ENCODE measurements at regions not wholly inside any gene's neighbourhood (a gene's known extent, or its start where the extent isn't known, plus 50 kb on each side); places are given as distances from the start of the nearest gene placed in this dataset.
"Not testable (repeated sequence)": the region's sequence is repeated elsewhere in the genome, so short reads cannot be mapped to it uniquely, and the experiment has no call there.

- no peak overlapping the region for H3K27ac Mint-ChIP-seq (ENCODE audit: unreplicated experiment)
- peaks cover 6% of the 10 kb centered on the region for H3K36me3 Mint-ChIP-seq (ENCODE audit: unreplicated experiment)
- H3K9me3 Mint-ChIP-seq (ENCODE audit: unreplicated experiment) = peaks cover 7% of the 10 kb centered on the region
- H3K4me1 Mint-ChIP-seq (ENCODE audit: low read depth, unreplicated experiment) = no peaks in the 10 kb centered on the region
- no peak overlapping the region for H3K4me3 Mint-ChIP-seq (ENCODE audit: unreplicated experiment)
- TF ChIP-seq CTCF (IDR thresholded peaks at IDR 0.05; ENCODE audit: partially characterized antibody, unreplicated experiment) = no peak
- no peaks in the 10 kb centered on the region for H3K27me3 Mint-ChIP-seq (ENCODE audit: unreplicated experiment)
- no peak for DNase-seq
These were observed 340.1 kb downstream of the ABCC12 start for GRCh38 chr16:47815655-47816054.

- not testable (repeated sequence) for H3K4me3 Mint-ChIP-seq (ENCODE audit: unreplicated experiment); DNase-seq; H3K27me3 Mint-ChIP-seq (ENCODE audit: unreplicated experiment); H3K27ac Mint-ChIP-seq (ENCODE audit: unreplicated experiment); H3K9me3 Mint-ChIP-seq (ENCODE audit: unreplicated experiment); H3K36me3 Mint-ChIP-seq (ENCODE audit: unreplicated experiment); H3K4me1 Mint-ChIP-seq (ENCODE audit: low read depth, unreplicated experiment)
These were observed 344.0 kb downstream of the ABCC12 start for GRCh38 chr16:47811758-47812157.

GRCh38 chr16:47806309-47806847, 345.2 kb downstream of the PHKB start:
- no peak overlapping the region for H3K4me3 Mint-ChIP-seq (ENCODE audit: unreplicated experiment)
- no peak for TF ChIP-seq CTCF (IDR thresholded peaks at IDR 0.05; ENCODE audit: partially characterized antibody, unreplicated experiment)
- H3K27ac Mint-ChIP-seq (ENCODE audit: unreplicated experiment) = no peak overlapping the region
- peaks cover 4% of the 10 kb centered on the region for H3K36me3 Mint-ChIP-seq (ENCODE audit: unreplicated experiment)
- H3K27me3 Mint-ChIP-seq (ENCODE audit: unreplicated experiment) = no peaks in the 10 kb centered on the region
- peaks cover 2% of the 10 kb centered on the region for H3K9me3 Mint-ChIP-seq (ENCODE audit: unreplicated experiment)
- no peak for DNase-seq
- no peaks in the 10 kb centered on the region for H3K4me1 Mint-ChIP-seq (ENCODE audit: low read depth, unreplicated experiment)

GRCh38 chr16:47787696-47788095, 326.6 kb downstream of the PHKB start:
- TF ChIP-seq CTCF (IDR thresholded peaks at IDR 0.05; ENCODE audit: partially characterized antibody, unreplicated experiment) = no peak
- Mint-ChIP-seq H3K27ac (ENCODE audit: unreplicated experiment) (no peak overlapping the region), H3K27me3 (ENCODE audit: unreplicated experiment) (no peaks in the 10 kb centered on the region), H3K36me3 (ENCODE audit: unreplicated experiment) (peaks cover 7% of the 10 kb centered on the region), H3K4me3 (ENCODE audit: unreplicated experiment) (no peak overlapping the region), H3K4me1 (ENCODE audit: low read depth, unreplicated experiment) (no peaks in the 10 kb centered on the region), H3K9me3 (ENCODE audit: unreplicated experiment) (peaks cover 9% of the 10 kb centered on the region)
- DNase-seq = no peak

GRCh38 chr16:47781673-47782072, 320.5 kb downstream of the PHKB start:
- no peak overlapping the region for H3K4me3 Mint-ChIP-seq (ENCODE audit: unreplicated experiment)
- no peak for TF ChIP-seq CTCF (IDR thresholded peaks at IDR 0.05; ENCODE audit: partially characterized antibody, unreplicated experiment)
- no peaks in the 10 kb centered on the region for H3K4me1 Mint-ChIP-seq (ENCODE audit: low read depth, unreplicated experiment)
- H3K27ac Mint-ChIP-seq (ENCODE audit: unreplicated experiment) = no peak overlapping the region
- DNase-seq = no peak
- peaks cover 1% of the 10 kb centered on the region for H3K9me3 Mint-ChIP-seq (ENCODE audit: unreplicated experiment)
- H3K27me3 Mint-ChIP-seq (ENCODE audit: unreplicated experiment) = no peaks in the 10 kb centered on the region
- H3K36me3 Mint-ChIP-seq (ENCODE audit: unreplicated experiment) = no peaks in the 10 kb centered on the region

All from glutamatergic neuron (in vitro differentiated cells).